ENCODE measurements at regions not wholly inside any gene's neighbourhood (a gene's known extent, or its start where the extent isn't known, plus 50 kb on each side); places are given as distances from the start of the nearest gene placed in this dataset.

- no peak for TF ChIP-seq EZH2 (IDR thresholded peaks at IDR 0.05)
- TF ChIP-seq POLR2AphosphoS5 (IDR thresholded peaks at IDR 0.05; ENCODE audit: borderline replicate concordance, low read depth, low read length) = no peak
Observed at GRCh38 chr4:72953571-72953970, 115.9 kb downstream of the COX18 start.

Measured in SK-N-MC (cell line).